Stimulated activated CD4-positive, alpha-beta T cell treated with anti-CD3 and anti-CD28 coated beads, Interleukin-12 subunit alpha, Interleukin-12 subunit beta, amount 100 ng/mL, for 48 hours (primary cell): ENCODE measurements at regions not wholly inside any gene's neighbourhood (a gene's known extent, or its start where the extent isn't known, plus 50 kb on each side); places are given as distances from the start of the nearest gene placed in this dataset.
A peak's percentile ranks its signal among the peaks of the same experiment; 100 is the strongest.
"Not testable (repeated sequence)": the region's sequence is repeated elsewhere in the genome, so short reads cannot be mapped to it uniquely, and the experiment has no call there.

Experiments used
- DNase-seq, 3 donors: peaks; one replicate each; pipeline ENCODE4 v3.0.0-alpha.2; 2020; ENCODE audit warnings: low read depth in 2 of 3, low spot score in 1 of 3

- DNase-seq: no peak
These were observed 73.9 kb downstream of the LSM3 start for GRCh38 chr3:14252321-14253021.

DNA sequence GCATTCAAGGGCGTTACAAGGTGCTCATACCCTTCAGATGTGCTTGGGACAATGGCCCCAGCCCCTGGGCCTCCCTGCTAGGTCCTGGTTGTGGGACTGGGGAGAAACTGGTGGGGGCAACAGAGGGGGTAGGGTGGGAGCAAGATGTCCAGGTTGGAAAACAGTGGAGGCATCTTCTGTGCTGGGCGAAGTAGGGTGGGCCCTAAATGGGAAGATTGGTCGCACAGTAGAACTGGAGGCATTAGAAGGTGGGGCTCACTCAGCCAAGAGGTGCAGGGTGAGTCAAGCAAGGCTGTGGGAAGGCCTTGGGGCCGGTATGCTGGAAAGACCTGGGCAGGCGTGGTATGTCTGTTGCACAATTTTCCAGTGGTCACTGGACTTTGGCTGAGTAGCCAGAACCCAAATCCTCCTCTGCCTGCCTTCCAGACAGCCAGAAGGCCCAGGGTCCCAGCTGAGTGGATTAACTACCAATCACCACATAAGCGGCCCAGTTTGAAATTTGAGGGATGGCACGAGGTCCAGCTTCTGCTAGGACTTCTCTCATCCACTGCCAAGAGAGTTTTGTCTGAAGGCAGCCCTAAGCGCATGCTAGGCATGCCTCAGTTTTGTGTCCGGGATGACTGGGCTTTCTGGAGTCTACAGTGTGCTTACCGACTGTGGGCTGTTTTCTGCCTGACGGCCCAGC, 74.5 kb downstream of the LSM3 start:
- no peak for DNase-seq

- DNase-seq: no peak
These were observed 75.2 kb downstream of the LSM3 start for GRCh38 chr3:14253707-14254382.

DNA sequence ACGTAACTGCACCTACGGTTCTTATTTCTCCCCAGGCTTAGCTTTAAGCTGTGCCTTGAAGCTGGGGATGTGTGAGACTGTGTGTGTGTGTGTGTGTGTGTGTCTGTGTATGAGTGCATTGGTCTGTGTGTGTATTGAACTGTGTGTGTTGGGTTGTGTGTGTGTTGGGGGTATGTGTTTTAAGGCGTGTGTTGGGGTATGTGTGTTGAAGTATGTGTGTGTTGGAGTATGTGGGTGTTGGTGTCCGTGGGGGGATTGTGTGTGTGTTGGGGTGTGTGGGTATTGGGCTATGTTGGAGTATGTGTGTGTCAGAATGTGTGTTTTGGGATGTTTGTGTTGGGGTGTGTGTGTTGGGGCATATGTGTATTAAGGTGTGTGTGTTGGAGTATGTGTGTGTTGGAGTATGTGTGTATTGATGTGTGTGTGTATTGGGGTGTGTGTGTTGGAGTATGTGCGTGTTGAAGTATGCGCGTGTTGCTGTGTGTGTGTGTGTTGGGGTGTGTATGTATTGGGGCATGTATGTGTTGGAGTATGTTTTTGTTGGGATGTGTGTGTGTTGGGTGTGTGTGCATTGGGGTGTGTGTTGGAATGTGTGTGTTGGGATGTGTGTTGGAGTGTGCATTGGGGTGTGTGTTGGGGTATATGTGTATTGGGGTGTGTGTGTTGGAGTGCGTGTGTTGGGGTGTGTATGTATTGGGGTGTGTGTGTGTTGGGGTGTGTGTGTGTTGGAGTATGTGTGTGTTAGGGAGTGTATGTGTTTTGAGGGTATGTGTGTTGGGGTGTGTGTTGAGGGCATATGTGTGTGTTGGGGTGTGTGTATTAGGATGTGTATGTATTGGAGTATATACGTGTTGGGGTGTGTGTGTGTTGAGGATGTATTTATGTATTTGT, 76.4 kb downstream of the LSM3 start:
- no peak for DNase-seq

DNA sequence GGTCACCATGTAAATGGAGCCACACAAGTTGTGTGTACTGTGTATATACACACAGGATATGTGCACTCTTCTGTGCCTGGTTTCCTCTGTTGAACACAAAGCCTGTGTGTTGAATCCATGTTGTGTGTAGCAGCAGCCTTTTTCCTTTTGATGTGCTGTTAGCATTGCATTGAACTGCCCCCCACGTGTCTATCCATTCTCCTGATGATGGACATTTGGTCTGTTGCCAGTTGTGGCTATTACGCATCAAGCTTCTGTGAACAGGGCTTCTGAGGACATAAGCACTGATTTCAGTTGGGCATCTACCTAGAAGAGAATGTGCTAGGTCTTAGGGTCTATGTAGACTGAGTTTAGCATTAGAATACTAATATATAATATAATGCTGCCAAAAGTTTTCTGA, 77.4 kb downstream of the LSM3 start:
- no peak for DNase-seq

- DNase-seq: no peak
These were observed 78.1 kb downstream of the LSM3 start for GRCh38 chr3:14256561-14257342.

GRCh38 chr3:14258906-14259904, 80.6 kb downstream of the LSM3 start:
- no peak for DNase-seq

DNA sequence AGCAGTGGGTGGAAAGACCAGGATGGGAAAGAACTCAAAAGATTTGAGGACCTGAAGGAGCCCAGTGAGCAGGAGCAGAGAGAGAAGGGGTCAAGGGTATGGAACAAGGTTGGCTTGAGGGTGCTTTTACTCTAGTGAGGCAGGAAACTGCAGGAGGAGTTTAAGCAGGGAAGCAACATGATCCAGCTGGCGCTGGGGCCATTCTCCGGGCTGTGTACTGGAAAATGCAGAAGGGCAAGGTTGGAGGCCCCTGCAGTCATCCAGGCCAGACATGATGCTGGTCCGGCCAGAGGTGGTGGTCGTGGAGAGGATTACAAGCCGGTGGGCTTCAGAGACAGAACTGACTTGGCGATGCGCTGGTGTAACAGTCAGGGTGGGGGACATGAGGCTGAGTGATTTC, 81.8 kb downstream of the LSM3 start:
- DNase-seq: no peak

GRCh38 chr3:14261229-14261628, 82.6 kb downstream of the LSM3 start:
- DNase-seq: peak; percentile 46 to 72 (median 65)

GRCh38 chr3:14262212-14262611, 83.6 kb downstream of the LSM3 start:
- no peak for DNase-seq

- no peak for DNase-seq
These were observed 84.2 kb downstream of the LSM3 start for GRCh38 chr3:14262867-14263266.

DNA sequence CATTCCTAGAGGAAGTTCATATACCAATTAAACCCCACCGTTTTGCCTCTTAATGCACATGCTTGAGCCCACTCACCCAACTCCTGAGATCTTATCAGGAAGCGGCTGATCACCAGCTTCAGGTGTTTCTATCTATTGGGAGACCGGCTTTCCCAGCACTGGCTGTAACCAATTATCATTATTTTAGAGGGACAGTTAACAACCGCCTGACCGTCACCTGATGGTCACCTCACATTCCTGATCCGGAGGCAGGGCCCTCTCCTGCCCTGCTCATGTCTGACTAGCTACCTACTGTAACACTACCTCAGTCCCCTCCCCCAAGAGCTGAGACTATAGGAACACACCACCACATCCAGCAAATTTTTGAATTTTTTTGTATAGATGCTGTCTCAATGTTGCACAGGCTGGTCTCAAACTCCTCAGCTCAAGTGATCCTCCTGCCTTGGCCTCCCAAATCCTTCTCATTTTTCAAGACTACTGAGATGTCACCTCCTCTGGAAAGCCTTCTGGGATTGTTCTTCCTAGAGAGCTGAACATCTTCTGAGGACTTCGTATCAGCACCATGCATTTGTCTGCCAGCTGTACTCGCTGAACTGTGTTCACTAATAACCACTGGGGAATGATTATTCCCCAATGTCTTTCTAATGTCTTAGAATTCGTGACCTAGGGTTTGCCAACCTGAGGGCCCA, 84.8 kb downstream of the LSM3 start:
- no peak for DNase-seq

GRCh38 chr3:14265246-14265962, 86.8 kb downstream of the LSM3 start:
- no peak for DNase-seq

- no peak for DNase-seq
These were observed 87.7 kb downstream of the LSM3 start for GRCh38 chr3:14266361-14266760.

DNA sequence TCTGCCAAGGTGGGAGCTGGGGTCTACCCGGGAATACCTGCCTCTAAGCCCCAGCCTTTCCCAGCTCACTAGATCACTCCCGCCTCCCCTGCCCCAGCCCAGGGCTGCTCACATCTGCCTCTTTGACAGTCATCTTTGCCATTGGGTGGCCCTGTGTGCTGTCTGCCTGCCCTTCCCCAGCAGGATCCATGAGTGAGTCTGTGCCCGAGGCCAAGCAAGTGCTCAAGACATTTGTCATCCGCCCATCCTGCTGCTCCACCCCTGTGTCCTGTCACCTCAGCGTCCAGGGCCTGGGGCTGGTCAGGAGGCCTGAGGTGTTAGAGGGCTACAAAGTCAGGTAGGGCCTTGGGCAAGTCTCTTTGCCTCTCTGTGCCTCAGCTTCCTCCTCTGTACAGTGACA, 89.4 kb downstream of the LSM3 start:
- DNase-seq: no peak

DNA sequence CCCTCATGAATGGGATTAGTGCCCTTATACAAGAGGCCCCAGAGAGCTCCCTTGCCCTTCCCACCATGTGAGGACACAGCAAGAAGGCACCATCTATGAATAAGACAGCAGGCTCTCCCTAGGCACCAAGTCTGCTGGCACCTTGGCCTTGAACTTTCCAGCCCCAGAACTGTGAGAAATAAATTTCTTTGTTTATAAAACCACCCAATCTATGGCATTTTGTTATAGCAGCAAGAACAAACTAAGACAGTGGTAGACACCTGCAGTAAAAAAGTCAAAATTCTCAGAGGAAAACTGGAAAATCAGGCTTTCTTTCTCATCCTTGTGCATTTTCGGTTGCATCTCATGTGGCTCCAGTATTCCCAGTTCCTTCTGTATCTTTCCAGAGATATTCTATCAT, 90.3 kb downstream of the LSM3 start:
- DNase-seq: no peak

- DNase-seq: not testable (repeated sequence)
These were observed 93.7 kb downstream of the LSM3 start for GRCh38 chr3:14272041-14272958.
